22Rv1 (cell line): ENCODE measurements at regions not wholly inside any gene's neighbourhood (a gene's known extent, or its start where the extent isn't known, plus 50 kb on each side); places are given as distances from the start of the nearest gene placed in this dataset.

Source experiments
- CTCF ChIP-seq: fragments of 450-650 bp; IDR thresholded peaks from 2 replicates; pipeline ENCODE4 v1.5.1; 2017; ENCODE audit warnings: mild to moderate bottlenecking
- ZFX ChIP-seq: fragments of 450-650 bp; IDR thresholded peaks from 2 replicates; pipeline ENCODE4 v1.6.1; 2017; ENCODE audit warnings: antibody characterized with exemption, borderline replicate concordance

- TF ChIP-seq CTCF, result no peak
- no peak for TF ChIP-seq ZFX
Observed at GRCh38 chr11:25691959-25692358, 640.0 kb upstream of the ANO3 start.
